ENCODE measurements at regions not wholly inside any gene's neighbourhood (a gene's known extent, or its start where the extent isn't known, plus 50 kb on each side); places are given as distances from the start of the nearest gene placed in this dataset.
"Not testable (repeated sequence)": the region's sequence is repeated elsewhere in the genome, so short reads cannot be mapped to it uniquely, and the experiment has no call there.

DNA sequence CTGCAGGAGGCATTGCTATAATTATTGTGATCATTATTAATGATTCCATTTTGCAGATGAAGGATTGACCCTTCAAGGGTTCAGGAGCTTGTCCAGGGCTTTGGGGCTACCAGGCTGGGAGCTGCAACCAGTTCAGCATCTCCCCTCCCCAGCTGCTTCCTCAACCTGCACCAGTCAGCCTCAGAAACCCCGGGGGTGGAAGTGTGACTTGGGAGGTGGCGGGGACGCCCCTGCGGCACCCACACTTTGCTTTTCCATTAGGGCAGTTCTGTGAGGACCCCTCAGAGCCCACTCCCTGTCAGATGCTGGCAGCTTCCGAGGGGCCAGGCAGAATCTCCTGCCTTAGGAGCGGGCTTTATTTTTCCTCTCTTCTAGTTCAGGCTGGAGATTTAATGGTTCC, 85.6 kb downstream of the OLFM1 start:
- no peak for DNase-seq (ENCODE audit: low read depth in 3 of 3)

DNA sequence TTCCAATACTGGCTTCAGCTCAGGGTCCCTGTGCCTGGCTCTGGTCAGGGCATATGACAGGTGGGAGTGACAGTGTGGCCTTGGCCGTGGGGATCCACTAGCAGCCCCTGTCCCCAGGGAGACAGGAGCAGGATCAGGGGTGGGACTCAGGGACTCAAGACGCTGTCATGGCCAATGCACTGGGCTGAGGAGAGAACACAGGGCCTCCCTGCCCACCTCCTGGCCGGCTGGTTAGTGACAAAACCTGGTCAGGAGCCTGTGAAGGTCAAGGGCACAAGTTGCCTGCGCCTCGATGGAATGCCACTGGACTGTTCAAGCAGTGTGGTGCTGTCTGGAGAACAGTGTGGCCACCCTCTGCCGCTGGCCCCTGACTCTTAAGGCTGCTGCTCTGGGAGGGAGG, 86.8 kb downstream of the OLFM1 start:
- DNase-seq (ENCODE audit: low read depth in 3 of 3): no peak

DNA sequence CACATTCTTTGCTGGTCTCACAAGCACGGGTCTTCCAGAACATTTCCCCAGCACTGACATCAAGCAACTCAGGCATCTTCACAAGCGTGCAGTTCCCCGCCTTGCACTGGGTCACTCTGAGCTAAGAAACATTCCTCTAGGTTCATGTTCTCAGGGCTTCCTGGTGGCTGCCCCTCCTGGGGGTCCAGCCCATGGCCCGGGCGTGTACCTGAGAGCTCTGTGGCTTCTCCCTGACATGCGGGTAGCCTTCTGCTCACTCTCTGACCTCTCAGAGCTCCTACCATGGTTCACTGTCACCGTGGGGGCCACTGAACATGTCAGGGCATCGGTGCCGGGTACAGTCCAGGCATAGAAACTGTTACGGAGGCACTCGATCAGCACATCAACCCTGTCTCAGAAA, 87.5 kb downstream of the OLFM1 start:
- DNase-seq (ENCODE audit: low read depth in 3 of 3): no peak

DNA sequence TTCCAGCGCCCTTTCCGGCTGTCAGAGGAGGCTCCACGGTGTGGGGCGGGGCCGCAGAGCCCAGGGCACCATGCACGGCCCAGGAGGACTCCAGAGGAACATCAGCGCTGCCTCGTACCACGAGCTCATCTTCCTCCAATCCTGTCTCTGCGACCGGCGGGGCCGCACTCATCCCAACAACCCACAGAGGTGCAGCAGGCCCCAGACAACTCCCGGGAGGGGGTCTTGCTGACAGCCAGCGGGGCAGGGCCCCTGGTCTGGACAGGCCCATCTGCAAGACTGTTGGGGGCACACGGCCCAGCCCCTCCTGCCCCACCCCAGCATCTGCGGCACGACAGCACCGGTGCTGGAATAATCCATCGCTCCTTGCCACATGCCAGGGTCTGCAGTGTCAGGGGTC, 88.8 kb downstream of the OLFM1 start:
- no peak for DNase-seq (ENCODE audit: low read depth in 3 of 3)

DNA sequence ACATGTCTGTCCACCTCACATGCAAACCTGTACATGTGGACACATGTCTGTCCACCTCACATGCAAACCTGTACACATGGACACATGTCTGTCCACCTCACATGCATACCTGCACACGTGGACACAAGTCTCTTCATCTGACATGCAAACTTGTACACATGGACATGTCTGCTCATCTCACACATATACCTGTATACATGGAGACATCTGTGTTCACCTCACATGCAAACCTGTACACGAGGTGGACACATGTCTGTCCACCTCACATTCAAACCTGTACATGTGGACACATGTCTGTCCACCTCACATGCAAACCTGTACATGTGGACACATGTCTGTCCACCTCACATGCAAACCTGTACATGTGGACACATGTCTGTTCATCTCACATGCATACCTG, 90.1 kb downstream of the OLFM1 start:
- DNase-seq (ENCODE audit: low read depth in 3 of 3): not testable (repeated sequence)

DNA sequence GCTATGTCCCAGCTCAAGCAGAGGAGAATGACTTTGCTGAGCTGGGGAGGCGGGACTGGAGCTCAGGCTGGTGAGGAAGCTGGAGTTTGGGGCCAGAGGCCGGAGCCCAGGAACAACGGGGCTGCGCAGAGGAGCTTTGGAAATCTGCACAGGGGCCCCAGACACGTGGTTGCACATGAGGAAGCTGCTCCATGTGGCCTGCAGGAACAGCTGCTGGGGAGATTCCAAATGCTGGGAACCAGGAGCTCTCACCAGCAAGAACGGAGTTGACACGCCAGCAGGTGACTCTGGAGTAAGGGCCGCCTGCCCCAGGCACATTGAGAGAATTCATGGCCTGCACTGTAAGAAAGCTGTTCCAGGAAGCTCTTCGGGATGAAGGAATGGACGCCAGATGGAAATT, 91.0 kb downstream of the OLFM1 start:
- DNase-seq (ENCODE audit: low read depth in 3 of 3): no peak

DNA sequence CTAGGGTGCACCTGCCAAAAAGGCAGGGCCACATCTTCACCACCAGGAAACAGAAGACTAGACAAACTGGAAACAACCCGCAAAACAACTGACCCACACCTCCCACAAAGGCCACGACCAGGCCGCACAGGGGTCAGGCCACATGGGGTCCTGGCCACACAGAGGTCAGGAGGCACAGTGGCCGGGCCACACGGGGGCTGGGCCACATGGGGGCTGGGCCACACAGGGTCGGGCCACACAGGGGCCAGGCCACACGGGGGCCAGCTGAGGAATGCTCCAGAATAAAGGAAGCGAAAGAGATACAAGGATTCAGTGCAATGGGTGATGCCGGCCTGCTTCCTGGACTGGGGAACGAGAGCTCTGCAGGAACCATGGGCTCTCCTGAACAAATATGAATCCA, 91.6 kb downstream of the OLFM1 start:
- no peak for DNase-seq (ENCODE audit: low read depth in 3 of 3)

DNA sequence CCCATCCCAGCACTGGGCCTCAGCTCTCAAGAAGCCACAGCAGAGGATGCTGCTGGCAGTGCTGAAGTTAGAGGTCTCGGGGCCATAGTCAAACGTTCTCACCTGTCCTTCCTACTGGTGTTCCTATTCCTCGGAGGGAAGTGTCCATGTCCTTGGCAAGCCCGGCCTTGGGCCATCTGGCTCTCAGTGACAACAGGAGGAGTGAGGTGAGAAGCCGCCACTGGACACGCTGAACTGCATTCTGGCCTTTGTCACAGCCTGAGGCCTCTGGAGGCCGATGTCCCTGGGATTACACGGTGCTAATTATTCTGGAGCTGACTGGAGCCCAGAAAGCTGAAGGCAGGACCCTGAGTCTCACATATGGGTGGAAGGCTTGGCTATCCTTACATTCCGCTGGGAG, 92.5 kb downstream of the OLFM1 start:
- no peak for DNase-seq (ENCODE audit: low read depth in 3 of 3)

DNA sequence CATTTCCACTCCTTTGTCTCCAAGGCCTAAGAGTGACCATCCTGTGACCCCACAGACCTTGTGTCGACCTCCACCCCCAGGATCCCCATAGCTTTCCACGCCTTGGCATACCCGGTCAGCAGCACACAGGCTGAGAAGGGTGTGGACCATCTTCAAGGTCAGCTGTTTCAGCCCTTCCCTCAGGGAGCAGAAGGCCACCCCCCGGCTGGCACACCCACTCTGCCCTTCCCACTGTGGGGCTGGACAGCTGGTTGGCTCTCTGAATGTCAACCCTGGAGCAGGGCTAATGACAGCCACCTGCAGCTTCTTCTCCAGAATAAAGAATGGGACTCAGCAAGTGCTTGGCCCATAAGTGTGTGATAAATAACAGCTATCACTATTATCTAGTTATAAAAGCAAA, 93.1 kb downstream of the OLFM1 start:
- no peak for DNase-seq (ENCODE audit: low read depth in 3 of 3)

DNA sequence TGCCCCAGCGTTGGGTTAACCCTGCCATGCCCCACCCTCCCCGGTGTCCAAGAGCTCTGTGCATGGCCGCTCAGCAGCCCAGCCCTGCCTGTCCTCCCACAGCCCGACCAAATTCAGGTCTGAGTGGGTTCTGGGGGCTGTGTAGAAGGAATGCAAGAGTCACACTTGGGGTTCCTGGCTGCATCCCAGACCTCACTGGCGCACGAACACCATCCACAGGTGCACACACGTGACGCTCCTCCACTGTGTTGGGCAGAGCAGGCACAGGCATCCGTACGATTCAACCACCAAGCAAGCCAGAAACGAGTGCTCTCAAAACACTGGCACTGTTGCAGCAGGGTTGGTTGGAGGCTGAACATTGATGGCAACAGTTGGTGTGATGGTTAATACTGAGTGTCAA, 93.9 kb downstream of the OLFM1 start:
- no peak for DNase-seq (ENCODE audit: low read depth in 3 of 3)

DNA sequence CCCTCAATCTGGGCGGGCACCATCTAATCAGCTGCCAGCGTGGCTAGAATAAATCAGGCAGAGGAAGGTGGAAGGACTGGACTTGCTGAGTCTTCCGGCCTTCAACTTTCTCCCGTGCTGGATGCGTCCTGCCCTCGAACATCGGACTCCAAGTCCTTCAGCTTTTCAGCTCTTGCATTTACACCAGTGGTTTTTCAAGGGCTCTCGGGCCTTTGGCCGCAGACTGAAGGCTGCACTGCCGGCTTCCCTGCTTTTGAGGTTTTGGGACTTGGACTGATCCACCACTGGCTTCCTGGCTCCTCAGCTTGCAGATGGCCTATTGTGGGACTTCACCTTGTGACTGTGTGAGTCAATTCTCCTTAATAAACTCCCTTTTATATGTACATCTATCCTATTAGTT, 94.4 kb downstream of the OLFM1 start:
- not testable (repeated sequence) for DNase-seq (ENCODE audit: low read depth in 3 of 3)

DNA sequence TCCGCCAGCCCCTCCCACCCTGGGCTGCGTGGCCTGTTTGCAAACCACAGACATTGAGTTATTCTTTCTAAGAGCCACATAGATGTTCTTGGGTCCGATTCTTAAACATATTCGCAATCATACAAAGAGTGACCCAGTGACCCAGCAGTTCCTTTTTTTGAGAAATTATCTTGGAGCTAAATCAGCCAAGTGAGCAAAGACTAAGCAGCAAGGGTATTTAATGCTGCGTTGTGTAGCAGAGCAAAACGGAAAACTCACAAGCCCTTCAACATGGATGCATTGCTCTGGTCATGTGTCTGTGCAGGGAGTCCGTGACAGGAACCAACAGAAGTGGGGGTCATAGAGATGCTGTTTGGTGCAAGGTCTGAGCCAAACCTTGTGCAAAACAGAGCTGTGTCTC, 95.6 kb downstream of the OLFM1 start:
- no peak for DNase-seq (ENCODE audit: low read depth in 3 of 3)

DNA sequence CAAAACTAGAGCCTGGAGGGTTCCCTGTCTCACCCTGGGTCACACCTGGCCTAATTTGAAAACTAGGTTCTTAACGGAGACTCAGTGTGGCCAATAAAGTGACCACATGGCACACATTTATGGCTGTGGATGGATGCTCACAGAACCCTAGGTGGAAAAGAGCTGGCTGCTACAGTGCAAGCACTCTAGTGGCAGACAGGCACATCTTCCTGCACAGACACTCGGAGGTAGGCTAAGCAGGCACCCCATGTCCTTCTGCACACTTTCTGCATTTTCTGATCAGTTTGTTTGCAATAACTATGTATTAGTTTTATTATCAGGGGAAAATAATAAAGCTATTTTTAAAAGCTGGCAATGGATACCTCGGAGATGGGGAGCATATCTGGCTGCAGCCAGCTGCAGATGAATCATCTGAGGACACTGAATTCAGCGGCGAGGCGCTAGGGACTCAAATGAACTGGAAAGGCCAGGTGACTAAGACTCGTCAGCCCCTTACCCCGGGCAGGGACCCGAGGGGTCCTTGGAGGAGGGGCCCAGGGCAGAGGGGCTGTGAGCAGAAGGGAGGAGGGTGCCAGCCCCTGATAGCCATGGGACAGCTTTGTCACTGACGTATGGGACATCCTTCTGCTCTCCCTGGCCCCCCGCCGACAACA, 96.2 kb downstream of the OLFM1 start:
- no peak for DNase-seq (ENCODE audit: low read depth in 3 of 3)

DNA sequence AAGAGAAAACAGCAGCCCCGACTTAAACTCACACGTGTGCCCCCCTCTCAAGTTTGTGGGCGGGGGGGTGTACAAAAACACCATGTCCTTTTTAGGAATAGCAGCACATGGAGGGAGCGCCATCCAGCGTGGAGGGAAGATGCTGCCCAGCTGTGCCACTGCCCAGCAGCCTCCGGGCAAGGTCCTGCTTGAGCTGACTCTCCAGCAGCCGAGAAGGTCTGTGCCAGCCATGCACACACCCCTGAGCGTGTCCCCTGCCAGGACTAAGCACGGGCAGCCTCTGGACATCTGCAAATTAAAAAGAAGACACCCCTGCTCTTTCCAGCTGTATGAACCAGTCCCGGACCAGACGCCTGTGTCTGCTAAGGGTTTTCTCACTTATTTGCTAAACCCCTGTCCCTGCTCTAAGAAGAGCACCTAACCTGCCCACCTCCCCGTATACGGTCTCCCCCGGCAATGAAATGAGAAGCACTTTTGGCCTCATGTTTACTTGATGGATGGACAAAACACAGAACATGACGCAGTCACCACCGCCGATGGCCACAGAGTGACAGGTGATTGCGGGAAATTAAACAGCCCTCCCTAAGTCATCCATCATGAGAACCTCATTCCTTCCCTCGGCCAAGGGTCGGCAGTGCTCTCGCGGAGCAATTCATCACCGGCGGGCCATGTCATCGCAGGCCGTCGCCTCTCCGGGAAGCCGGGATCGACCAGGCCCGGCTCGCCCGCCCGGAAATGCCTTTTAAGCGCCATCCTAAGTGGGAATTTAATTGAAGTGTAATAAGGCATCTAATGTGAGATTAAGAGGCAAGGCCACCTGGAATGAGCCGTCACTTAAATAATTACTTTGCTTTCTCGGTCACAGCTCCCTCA, 96.9 kb downstream of the OLFM1 start:
- no peak for DNase-seq (ENCODE audit: low read depth in 3 of 3)

DNA sequence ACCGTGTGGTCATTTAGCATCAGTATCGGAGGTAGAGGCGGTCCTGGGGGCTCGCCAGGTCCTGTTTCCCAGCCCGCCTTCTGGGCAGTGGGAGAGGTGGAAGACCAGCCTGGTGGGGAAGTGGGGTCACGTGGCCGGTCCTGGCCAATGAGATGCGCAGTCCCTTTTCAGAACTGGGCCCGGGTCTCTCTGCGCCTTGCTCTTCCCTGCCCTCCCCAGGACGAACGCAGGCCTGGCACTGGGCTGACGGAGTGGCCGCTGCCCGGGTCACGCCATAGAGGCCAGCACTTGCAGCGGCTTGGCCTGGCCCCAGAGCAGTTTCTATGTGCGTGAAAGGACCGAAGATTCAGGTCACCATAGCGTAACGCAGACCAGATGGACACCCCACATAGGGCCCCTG, 97.6 kb downstream of the OLFM1 start:
- DNase-seq (ENCODE audit: low read depth in 3 of 3): no peak

DNA sequence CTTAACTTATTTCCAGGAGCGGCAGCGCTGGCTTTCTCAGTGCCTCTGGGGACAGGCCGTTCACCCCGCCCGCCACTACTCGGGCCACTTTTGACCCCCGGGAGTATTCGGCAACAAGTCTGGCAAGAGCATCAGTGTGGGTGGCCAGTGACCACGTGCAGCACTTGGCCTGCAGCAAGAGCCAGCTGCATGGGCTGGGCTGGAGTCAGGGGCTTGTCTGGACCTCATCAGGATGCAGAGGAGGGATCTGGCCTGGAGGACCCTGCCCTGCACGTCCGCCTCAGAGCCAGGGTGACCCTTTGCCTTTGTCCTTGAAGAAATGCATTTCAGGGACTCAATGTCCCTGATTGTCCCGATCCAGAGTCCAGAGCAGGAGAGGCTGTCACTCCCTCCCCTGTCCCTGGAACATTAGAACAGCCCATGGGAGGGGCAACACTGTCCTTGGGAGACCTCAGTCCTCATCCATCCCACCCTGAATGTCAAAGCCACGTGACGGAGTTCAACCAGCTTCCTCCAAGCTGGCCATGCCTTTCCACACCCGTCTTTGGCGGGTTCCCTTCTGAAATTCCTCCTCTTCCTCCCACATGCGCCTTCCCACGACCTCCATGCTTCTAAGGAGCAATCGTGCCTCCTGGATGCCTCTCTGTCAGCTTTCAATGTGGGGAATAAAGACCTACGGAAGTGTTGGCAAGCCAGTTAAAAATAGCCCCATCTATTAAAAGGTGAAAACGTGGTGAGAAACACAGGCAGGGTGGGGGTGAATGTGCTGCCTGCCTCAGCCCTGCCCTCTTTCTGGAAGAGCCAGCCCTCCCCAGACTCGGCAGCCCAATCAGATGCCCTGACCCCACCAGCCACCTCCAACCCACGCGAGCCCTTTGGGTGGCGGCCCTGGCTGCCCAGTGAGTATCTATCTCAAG, 99.0 kb downstream of the OLFM1 start:
- DNase-seq (ENCODE audit: low read depth in 3 of 3): no peak

DNA sequence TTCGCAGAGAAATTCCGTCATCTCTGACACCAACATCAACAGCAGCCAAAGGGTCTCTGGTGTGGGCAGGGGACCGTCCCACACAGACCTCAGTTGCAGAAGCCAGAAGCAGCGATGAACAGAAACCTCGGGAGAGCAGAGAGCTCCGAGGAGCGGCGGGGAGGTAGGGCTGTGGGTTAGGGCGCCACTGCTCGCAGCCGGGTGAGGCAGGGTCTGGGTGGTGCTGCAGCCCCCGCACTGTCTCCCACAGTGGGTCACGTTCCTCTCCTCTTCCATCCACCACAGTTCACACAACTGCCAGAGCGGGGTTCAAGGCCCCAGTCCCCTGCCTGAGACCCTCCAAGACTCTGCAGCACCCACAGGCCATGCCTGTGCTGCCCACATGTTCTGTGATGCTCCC, 99.9 kb downstream of the OLFM1 start:
- DNase-seq (ENCODE audit: low read depth in 3 of 3): no peak

DNA sequence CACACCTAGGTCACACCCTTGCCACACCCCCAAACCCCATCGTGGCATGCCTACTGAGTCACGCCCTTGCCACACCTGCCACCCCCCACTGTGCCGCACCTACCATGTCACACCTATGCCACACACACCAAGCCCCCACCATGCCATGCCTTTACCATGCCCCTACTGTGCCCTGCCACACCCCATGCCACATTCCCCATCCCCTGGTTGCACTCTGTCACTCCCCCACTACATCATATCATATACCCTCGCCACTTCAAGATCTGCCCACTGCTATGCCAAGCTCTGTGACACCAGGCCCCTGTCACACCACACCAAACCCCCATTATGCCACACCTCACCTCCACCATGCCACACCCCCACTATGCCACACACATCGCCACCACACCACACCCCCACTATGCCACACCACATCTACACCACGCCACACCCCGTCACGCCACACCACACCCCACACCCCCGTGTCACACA, 101.2 kb downstream of the OLFM1 start:
- no peak for DNase-seq (ENCODE audit: low read depth in 3 of 3)

DNA sequence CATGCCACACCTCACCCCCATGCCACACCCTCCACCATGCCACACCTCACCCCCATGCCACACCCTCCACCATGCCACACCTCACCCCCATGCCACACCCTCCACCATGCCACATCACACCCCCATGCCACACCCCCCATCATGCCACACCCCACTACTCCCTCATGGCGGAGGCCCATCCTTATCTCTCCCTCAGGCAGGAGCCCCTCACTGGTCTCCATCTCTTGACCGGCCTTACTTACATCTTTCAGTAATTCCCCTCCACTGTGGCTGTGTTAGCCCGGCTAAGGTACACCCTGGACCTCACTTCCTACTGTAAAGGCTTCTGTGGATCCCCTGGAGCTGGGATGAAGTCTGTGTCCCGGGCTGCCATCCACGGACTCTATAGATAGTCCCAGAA, 102.0 kb downstream of the OLFM1 start:
- no peak for DNase-seq (ENCODE audit: low read depth in 3 of 3)

DNA sequence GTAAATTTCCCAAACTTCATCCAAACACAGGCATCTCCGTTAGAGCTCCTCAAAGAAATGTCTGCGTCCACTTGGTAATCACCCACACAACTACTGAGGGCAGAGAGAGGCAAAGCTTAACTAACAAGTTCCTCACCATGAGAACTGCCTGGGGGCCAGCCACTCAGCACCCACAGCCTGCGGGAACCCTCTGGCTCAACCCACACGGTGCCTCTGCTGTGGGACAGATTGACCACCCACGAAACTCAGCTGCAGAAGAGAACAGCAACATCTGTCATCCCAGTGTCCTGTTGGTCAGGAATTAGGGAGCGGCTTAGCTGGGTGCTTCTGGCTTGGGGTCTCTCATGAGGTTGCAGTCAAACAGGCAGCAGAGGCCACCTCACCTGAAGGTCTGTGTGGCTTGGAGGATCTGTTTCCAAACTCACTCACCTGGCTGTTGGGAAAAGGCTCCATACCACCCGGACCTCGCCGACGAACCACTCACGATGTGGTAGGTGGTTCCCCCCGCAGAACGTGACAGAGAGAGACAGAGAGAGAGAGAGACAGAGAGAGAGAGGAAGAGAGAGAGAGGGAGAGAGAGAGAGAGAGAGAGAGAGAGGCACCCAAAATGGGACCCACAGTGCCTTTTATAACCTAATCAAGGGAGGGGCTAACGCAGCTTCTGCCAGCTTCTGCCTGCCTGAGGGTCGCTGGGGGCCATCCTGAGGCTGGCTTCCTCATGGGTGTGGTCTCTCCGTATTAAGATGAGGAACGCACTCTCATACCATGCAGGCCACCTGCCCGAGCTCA, 103.5 kb downstream of the OLFM1 start:
- no peak for DNase-seq (ENCODE audit: low read depth in 3 of 3)

DNA sequence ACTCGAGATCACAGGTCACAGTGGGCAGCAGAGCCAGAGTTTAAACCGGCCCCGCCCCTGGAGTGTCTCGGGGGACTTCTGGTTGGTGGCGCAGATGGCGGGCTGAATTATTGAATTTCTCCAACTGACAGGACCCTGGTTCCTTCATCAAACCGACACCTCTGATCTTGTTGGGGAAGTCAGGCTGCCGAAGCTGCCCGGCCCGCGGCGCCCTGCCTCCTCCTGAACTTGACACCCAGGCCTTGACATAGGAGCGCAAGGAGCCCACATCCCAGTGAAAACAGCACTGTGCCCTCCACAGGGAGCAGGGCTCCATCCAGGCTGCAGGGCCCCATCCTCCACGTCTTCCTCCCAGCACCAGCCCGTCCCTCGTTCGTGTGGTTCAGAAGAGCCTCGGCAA, 105.2 kb downstream of the OLFM1 start:
- DNase-seq (ENCODE audit: low read depth in 3 of 3): no peak

DNA sequence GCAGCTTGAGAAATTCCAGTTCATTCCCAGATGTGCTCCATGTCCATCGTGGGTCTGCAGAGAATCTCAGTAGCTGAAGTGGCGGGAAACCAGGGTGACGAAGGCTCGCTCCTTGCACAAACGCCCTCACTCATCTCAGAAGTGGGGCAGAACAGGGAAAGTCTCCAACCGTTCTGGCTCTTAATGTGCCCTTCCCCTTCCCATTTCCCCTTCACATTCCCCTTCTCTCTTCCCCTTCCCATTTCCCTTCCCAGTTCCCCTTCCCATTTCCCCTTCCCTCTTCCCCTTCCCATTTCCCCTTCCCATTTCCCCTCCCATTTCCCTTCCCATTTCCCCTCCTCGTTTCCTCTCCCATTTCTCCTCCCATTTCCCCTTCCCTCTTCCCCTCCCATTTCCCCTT, 108.5 kb downstream of the OLFM1 start:
- DNase-seq (ENCODE audit: low read depth in 3 of 3): not testable (repeated sequence)
